NCI-H2107 (cell line): ENCODE measurements at regions not wholly inside any gene's neighbourhood (a gene's known extent, or its start where the extent isn't known, plus 50 kb on each side); places are given as distances from the start of the nearest gene placed in this dataset.

Experiments
- DNase-seq: peaks from one replicate; lab custom pipeline; 2025; lab: John Stamatoyannopoulos, UW

- no peak for DNase-seq
Measured at GRCh38 chr1:103854279-103854678, 104.6 kb downstream of the AMY1C start.

DNA sequence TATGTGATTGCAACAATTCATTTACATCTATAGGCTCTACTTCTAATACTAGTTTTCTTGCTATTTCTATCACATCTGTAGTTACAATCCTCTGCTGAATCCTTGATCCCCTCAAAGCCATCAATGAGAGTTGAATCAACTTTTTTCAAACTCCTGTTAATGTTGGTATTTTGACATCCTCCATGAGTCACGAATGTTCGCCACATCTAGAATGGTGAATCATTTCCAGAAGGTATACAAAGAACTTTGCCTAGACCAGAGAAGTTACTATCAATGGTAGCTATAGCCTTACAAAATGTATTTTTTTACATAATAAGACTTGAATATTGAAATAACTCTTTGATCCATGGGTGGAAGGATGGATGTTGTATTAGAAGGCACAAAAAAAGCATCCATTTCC, 110.0 kb downstream of the AMY1C start:
- no peak for DNase-seq

- no peak for DNase-seq
Measured at GRCh38 chr1:103898576-103899345, 149.1 kb downstream of the AMY1C start.

- no peak for DNase-seq
Measured at GRCh38 chr1:103900005-103900404, 150.3 kb downstream of the AMY1C start.

DNA sequence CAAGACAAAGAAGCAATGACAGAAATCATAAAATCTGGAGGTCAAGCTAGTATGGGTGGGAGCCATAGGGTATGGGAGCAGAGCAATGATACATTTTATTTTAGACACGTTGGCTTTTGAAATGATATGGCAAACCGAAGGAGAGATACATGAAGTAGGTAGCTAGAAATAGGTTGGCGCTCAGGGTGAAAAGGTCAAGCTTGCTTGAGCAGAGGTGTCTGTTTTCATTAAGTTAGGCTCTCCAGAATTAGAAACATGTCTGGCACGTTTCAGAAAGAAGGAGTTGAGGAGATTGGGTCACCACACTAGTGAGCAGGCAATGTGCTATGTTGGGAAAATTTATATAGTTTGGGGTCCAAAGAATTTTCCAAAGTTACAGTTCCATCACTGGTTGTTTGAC, 151.4 kb downstream of the AMY1C start:
- DNase-seq, result no peak

DNA sequence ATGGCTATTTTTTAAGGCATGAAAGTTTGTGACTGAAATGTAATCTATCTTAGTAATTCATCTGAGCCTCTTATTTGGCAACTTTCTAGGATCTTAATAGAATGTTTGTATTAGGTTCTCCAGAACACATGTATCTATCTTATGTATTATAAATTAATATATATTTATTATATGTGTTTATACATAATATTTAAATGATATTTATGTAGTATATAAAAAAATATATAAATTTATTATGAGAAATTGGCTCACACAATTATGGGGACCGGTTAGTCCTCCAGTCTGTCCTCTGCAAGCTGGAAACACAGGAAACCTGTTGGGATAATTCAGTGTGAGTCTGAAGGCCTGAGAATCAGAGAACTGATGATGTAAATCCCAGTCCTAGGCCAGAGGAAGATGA, 155.7 kb downstream of the AMY1C start:
- no peak for DNase-seq

- no peak for DNase-seq
Measured at GRCh38 chr1:103911450-103911849, 161.8 kb downstream of the AMY1C start.

DNA sequence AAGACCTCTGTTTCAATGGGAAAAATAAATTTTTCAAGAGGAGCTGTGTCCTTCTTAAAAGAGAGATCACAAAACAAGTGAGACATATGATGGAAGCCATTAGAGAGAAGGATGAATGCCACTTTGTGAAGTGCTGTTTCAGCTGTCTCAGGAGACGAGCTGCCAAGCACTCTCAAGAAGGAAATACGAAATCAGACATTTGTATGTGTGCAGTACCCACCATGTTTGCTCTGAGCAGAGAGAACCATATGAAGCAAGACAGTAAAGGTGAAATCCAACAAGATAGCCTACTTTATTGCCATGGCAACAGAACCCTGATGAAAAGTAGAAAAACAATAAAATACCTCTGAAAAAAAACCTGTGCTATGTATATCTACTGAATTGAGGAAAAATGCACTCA, 168.1 kb downstream of the AMY1C start:
- no peak for DNase-seq

DNA sequence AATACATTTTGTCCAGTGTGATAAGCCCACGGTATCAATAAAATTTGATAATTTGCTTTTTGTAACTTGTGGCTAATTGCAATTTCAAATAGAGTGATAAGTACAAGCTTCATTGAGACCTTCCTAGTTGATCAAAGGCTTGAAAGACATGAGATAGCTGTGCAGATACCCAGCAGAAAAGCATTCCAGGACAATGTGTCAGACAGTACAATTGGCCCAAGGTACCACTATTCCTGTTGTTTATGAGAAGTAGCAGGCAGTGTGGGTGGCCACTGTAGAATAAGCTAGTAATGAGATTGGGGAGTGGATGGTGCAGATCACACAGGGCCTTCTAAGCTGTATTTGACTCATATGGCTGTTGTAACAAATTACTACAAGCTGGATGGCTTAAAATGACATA, 182.2 kb downstream of the AMY1C start:
- DNase-seq, result no peak

- no peak for DNase-seq
Measured at GRCh38 chr1:103937763-103938357, 188.2 kb downstream of the AMY1C start.

- no peak for DNase-seq
Measured at GRCh38 chr1:103941086-103941485, 191.4 kb downstream of the AMY1C start.

GRCh38 chr1:103942029-103942428, 192.3 kb downstream of the AMY1C start:
- DNase-seq, result no peak

DNA sequence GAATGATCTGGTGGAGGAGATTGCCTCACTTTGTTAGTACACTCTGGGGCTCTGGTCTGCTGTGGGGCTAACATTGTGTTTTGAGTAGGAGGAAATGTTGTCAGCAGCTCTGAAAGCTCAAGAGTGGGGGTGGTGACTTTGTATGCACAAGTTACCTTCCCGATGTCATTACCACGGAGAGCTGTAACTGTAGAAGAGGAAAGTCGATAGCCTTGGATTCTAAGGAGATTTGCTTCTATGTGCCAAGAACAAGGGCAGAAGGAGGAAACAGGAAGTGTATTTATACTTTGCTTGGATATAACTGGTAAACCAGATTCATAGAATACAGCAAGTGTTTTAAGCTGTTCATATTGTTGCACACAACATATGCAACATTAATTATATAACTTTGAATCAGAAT, 196.1 kb downstream of the AMY1C start:
- no peak for DNase-seq

DNA sequence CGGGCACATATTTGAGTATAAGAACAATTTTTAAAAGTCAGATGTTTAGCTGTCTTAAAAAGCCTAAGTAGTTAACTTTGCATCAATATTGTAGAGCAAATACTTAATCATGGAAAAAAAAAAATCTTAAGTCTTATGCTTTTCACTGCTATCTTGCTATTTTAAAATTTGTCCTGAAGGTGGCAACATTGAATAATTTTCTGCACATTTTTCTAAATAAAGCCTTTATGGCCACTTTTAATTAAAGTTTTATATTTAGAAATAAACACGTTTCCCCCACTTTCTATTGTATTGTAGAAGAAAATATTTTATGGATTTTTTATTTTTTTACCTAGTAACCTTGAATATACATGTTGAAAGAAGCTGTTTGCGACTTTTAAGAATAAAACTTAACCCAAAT, 198.8 kb downstream of the AMY1C start:
- DNase-seq, result no peak

DNA sequence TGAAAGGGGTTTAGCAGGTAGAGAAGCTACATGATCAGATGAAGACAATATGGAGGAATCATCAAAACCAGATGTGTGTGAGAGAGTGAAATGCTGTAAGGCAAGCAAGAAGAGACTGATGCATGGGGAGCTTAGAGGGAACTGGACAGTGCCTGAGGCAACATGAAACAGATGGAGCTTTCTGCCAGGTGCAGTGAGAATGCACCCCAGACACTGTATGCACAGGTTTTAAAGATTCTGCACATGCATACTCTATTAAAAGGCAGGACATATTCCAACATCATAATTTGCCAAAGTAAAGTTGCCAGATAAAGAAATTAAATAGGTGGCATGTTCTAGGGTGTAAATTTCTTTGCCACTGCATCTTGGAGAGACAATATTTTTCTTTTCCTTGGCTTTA, 200.1 kb downstream of the AMY1C start:
- DNase-seq, result no peak

- DNase-seq, result no peak
Measured at GRCh38 chr1:103953386-103953785, 203.7 kb downstream of the AMY1C start.

DNA sequence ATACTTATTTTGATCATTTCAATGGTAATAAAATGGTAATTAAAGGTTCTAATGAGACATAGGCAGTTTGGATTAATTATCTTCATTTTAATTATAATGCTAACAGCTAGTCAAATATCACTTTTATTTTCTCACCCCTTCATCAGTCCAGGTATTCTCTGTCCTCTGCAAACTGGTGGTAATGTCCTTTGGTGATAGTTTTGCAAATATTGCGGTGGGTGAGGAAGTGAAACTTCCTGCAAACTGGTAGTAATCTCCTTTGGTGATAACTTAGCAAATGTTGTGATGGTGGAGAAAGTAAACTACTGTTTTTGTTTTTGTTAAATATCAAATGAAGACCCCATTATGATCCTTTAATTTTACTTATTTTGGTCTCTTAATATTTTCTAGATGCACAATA, 209.0 kb downstream of the AMY1C start:
- no peak for DNase-seq

DNA sequence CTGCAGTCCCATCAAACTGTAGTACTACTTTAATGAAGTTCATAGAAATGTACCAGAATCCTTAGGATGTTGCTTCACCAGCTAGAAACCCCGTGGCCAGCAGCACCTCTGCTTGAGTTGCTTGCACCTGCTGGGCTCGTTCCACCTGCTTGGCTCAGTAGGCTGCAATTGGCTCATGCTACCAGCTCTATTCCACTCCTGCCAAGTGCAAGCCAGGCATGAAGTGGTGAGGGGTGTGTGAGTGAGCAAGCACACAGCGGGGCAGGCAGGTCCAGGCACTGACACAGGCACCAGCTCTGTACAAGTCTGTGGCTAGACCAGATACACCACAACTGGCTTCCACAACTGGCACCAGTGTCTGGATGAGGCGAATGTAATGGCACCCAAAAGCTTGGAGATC, 209.9 kb downstream of the AMY1C start:
- no peak for DNase-seq

- no peak for DNase-seq
Measured at GRCh38 chr1:103960045-103960444, 210.3 kb downstream of the AMY1C start.

GRCh38 chr1:103960710-103961109, 211.0 kb downstream of the AMY1C start:
- no peak for DNase-seq

GRCh38 chr1:103986792-103987191, 237.1 kb downstream of the AMY1C start:
- no peak for DNase-seq

- DNase-seq, result no peak
Measured at GRCh38 chr1:103997631-103998030, 247.9 kb downstream of the AMY1C start.

- DNase-seq, result no peak
Measured at GRCh38 chr1:104018922-104019674, 269.4 kb downstream of the AMY1C start.
